K562 (cell line): ENCODE measurements at regions not wholly inside any gene's neighbourhood (a gene's known extent, or its start where the extent isn't known, plus 50 kb on each side); places are given as distances from the start of the nearest gene placed in this dataset.

Source experiments
- ATF3 ChIP-seq, 2 experiments: fragments of 450-650 bp in 1 of 2; sonication (generic) in 1 of 2; formaldehyde crosslinking in 1 of 2; IDR thresholded peaks in 1 of 2; conservative IDR thresholded peaks in 1 of 2; 2 replicates each; pipeline versions ENCODE4 v1.6.1 to v1.8.1; 2016 to 2023; ENCODE audit warnings: mild to moderate bottlenecking in 2 of 2, moderate library complexity in 2 of 2, inconsistent platforms in 1 of 2, missing genetic modification reagents in 1 of 2
- FOXP4 ChIP-seq: sonication (generic); formaldehyde crosslinking; IDR thresholded peaks from 2 replicates; pipeline ENCODE4 v1.8.0; 2022; ENCODE audit warnings: mild to moderate bottlenecking, missing genetic modification reagents, borderline replicate concordance
- SFPQ ChIP-seq: fragments of 200-400 bp; formaldehyde crosslinking; IDR thresholded peaks from 2 replicates; pipeline ENCODE4 v1.6.1; 2017; ENCODE audit warnings: mild to moderate bottlenecking, low read depth, low read length, moderate library complexity
- TF ChIP-seq, protein P1 (sequence below), 2 experiments: fragments of 450-650 bp in 1 of 2; IDR thresholded peaks; 2 replicates each; pipeline ENCODE4 v1.6.1; 2011 to 2017; ENCODE audit warnings: low read depth in 2 of 2, antibody characterized with exemption in 1 of 2, borderline replicate concordance in 1 of 2, low read length in 1 of 2, mild to moderate bottlenecking in 1 of 2, mixed read lengths in 1 of 2; ENCODE audit not compliant: control insufficient read depth in 1 of 2

DNA sequence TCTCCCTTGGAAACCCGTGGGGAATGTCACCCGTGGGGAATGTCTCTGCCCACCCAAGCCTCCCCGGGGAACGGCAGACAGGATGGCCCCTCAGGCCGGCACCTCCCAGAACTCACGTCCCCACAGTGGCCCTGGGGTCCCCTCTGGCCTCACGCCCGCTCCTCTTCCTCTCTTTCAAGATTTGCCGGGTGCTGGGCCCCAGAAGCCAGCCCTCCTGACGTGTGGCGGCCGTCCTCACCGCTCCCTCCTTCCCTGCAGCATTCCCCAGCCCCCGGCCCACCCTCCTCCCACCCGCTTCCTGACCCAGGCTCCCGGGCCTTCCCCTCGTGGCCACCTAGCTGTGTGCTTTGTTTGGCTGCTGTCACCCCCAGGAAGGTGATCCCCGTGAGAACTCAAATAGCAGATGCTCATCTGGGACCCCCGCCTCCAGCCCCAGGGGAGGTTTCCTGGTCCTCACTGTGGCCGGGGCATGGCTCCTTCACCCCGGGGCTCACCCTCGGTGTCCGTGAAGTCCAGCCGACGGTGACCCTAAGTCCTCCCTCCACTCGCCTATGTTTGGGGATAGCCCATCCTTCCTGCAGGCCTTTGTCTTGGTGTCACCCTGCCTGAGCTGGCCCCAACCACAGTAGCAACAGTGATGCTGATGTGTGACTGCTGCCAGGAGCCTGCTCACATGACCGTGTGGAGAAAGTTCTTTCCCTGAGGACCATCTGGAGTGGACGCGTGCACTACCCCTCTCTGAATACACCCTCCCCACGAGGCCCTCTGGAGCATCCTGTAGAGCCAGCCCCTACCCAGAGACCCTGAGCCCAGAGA, 163.3 kb upstream of the IER5L start (continued):
- TF ChIP-seq, protein P1, sequence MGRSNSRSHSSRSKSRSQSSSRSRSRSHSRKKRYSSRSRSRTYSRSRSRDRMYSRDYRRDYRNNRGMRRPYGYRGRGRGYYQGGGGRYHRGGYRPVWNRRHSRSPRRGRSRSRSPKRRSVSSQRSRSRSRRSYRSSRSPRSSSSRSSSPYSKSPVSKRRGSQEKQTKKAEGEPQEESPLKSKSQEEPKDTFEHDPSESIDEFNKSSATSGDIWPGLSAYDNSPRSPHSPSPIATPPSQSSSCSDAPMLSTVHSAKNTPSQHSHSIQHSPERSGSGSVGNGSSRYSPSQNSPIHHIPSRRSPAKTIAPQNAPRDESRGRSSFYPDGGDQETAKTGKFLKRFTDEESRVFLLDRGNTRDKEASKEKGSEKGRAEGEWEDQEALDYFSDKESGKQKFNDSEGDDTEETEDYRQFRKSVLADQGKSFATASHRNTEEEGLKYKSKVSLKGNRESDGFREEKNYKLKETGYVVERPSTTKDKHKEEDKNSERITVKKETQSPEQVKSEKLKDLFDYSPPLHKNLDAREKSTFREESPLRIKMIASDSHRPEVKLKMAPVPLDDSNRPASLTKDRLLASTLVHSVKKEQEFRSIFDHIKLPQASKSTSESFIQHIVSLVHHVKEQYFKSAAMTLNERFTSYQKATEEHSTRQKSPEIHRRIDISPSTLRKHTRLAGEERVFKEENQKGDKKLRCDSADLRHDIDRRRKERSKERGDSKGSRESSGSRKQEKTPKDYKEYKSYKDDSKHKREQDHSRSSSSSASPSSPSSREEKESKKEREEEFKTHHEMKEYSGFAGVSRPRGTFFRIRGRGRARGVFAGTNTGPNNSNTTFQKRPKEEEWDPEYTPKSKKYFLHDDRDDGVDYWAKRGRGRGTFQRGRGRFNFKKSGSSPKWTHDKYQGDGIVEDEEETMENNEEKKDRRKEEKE (IDR thresholded peaks at IDR 0.05; ENCODE audit: borderline replicate concordance in 1 of 2, control insufficient read depth in 1 of 2, low read depth in 2 of 2, low read length in 1 of 2) = no peak
- TF ChIP-seq SFPQ = no peak
- TF ChIP-seq ATF3 (IDR thresholded peaks at IDR 0.05) = no peak
- no peak for TF ChIP-seq ATF3 (CRISPR knock-in tag; conservative IDR thresholded peaks at IDR 0.05)
- no peak for TF ChIP-seq FOXP4 (CRISPR knock-in tag)
